ENCODE measurements at regions not wholly inside any gene's neighbourhood (a gene's known extent, or its start where the extent isn't known, plus 50 kb on each side); places are given as distances from the start of the nearest gene placed in this dataset.

GRCh38 chr18:8984131-8984721 lies 118.3 kb upstream of the NDUFV2 start:
- TF ChIP-seq POLR2A (IDR thresholded peaks at IDR 0.05) (no peak), POLR2AphosphoS5 (IDR thresholded peaks at IDR 0.05) (no peak), EP300 (IDR thresholded peaks at IDR 0.05) (no peak)
- TF ChIP-seq, protein P1, sequence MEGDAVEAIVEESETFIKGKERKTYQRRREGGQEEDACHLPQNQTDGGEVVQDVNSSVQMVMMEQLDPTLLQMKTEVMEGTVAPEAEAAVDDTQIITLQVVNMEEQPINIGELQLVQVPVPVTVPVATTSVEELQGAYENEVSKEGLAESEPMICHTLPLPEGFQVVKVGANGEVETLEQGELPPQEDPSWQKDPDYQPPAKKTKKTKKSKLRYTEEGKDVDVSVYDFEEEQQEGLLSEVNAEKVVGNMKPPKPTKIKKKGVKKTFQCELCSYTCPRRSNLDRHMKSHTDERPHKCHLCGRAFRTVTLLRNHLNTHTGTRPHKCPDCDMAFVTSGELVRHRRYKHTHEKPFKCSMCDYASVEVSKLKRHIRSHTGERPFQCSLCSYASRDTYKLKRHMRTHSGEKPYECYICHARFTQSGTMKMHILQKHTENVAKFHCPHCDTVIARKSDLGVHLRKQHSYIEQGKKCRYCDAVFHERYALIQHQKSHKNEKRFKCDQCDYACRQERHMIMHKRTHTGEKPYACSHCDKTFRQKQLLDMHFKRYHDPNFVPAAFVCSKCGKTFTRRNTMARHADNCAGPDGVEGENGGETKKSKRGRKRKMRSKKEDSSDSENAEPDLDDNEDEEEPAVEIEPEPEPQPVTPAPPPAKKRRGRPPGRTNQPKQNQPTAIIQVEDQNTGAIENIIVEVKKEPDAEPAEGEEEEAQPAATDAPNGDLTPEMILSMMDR (IDR thresholded peaks at IDR 0.05): no peak
